Stomach (tissue), 8 donors: ENCODE measurements at regions not wholly inside any gene's neighbourhood (a gene's known extent, or its start where the extent isn't known, plus 50 kb on each side); places are given as distances from the start of the nearest gene placed in this dataset.

ENCODE experiments used
- DNase-seq, 2 donors: peaks; one replicate each; pipeline versions ENCODE4 v3.0.0 to v3.0.0-alpha.2; 2013 to 2019
- H3K27ac ChIP-seq, 5 donors: fragments of 200-600 bp in 4 of 5; sonication (generic) in 4 of 5; one replicate each; pipeline ENCODE4 v1.5.1; 2013 to 2019; ENCODE audit warnings: mild to moderate bottlenecking in 1 of 5, moderate library complexity in 1 of 5
- H3K27me3 ChIP-seq, 3 donors: fragments of 200-600 bp; sonication (generic); one replicate each; pipeline ENCODE4 v1.5.1; 2017 to 2019; ENCODE audit warnings: mixed run types in 1 of 3
- H3K36me3 ChIP-seq, 4 donors: fragments of 200-600 bp; sonication (generic); 1 replicate in 3 of 4; 2 replicates in 1 of 4; pipeline ENCODE4 v1.5.1; 2016 to 2019
- H3K4me1 ChIP-seq, 4 donors: fragments of 200-600 bp; sonication (generic); one replicate each; pipeline ENCODE4 v1.5.1; 2016 to 2019
- H3K4me3 ChIP-seq, 4 donors: fragments of 200-600 bp; sonication (generic) in 3 of 4; one replicate each; pipeline ENCODE4 v1.5.1; 2016 to 2019; ENCODE audit warnings: mild to moderate bottlenecking in 1 of 4
- H3K9me3 ChIP-seq, 4 donors: fragments of 200-600 bp; sonication (generic); one replicate each; pipeline ENCODE4 v1.5.1; 2016 to 2019
- CTCF ChIP-seq, 7 experiments: fragments of 450-650 bp in 4 of 7; fragments of 200-600 bp in 3 of 7; sonication (generic) in 3 of 7; IDR thresholded peaks; one replicate each; pipeline ENCODE4 v1.5.1; 2016 to 2019; ENCODE audit warnings: antibody characterized with exemption in 7 of 7, control low read depth in 2 of 7, mild to moderate bottlenecking in 1 of 7
- EP300 ChIP-seq: sonication (generic); formaldehyde crosslinking; IDR thresholded peaks from one replicate; pipeline ENCODE4 v1.6.1; 2017; ENCODE audit warnings: antibody characterized with exemption
- POLR2A ChIP-seq, 4 donors: fragments of 450-650 bp; IDR thresholded peaks; one replicate each; pipeline ENCODE4 v1.6.1; 2016; ENCODE audit warnings: antibody characterized with exemption in 4 of 4, control low read depth in 2 of 4, mild to moderate bottlenecking in 1 of 4, moderate library complexity in 1 of 4
- POLR2AphosphoS5 ChIP-seq, 3 donors: sonication (generic); formaldehyde crosslinking; IDR thresholded peaks; one replicate each; pipeline ENCODE4 v1.6.1; 2016; ENCODE audit warnings: antibody characterized with exemption in 3 of 3
- WGBS, 5 donors: extraction: QIAGEN DNeasy Blood & Tissue Kit in 3 of 5; methylation state at CpG; one replicate each; pipeline versions ENCODE4 v1.1.5 to v1.1.7; 2013 to 2018; 5-methylcytosine and 5-hydroxymethylcytosine counted together
- intact Hi-C: fragments of 100-400 bp; cut with DNase I; formaldehyde crosslinking; loops from one replicate; pipeline ENCODE4 v1.15.1; 2023; ENCODE audit warnings: low total_unique reads
- donor health status: healthy with polysubstance abuse.
- donor health status: Bipolar disorder and iron deficiency.
- donor health status: healthy.

- TF ChIP-seq POLR2AphosphoS5 (IDR thresholded peaks at IDR 0.05) = no peak
- TF ChIP-seq POLR2A (IDR thresholded peaks at IDR 0.05) = no peak
- TF ChIP-seq CTCF (IDR thresholded peaks at IDR 0.05) = no peak
- TF ChIP-seq EP300 = no peak
- Histone ChIP-seq H3K27ac (no peak overlapping the region), H3K4me1 (peaks cover 5 to 36% (median 12%) of the 10 kb centered on the region in 4 donors), H3K4me3 (no peak overlapping the region), H3K27me3 (peaks cover 0 to 3% (median 0%) of the 10 kb centered on the region in 3 donors), H3K9me3 (no peaks in the 10 kb centered on the region), H3K36me3 (no peaks in the 10 kb centered on the region)
- 40 to 68% (median 55%) methylated on average over 3 of the region's 3 CpGs for WGBS, 5 donors
- intact Hi-C loops = no loop called here
- no peak for DNase-seq
Measured at GRCh38 chr19:31961667-31962066, 383.7 kb upstream of the ZNF507 start.

- Histone ChIP-seq H3K9me3 (no peaks in the 10 kb centered on the region), H3K36me3 (no peaks in the 10 kb centered on the region), H3K27ac (no peak overlapping the region), H3K4me1 (peaks cover 5 to 32% (median 12%) of the 10 kb centered on the region in 4 donors), H3K4me3 (no peak overlapping the region), H3K27me3 (peaks cover 0 to 3% (median 0%) of the 10 kb centered on the region in 3 donors)
- intact Hi-C loops = no loop called here
- peak in 1 of 2 donors; percentile 61 for DNase-seq
- 14 to 19% (median 16%) methylated on average over 5 of the region's 5 CpGs for WGBS, 5 donors
- TF ChIP-seq POLR2A (IDR thresholded peaks at IDR 0.05) (no peak), POLR2AphosphoS5 (IDR thresholded peaks at IDR 0.05) (no peak), EP300 (no peak), CTCF (IDR thresholded peaks at IDR 0.05) (no peak)
Measured at GRCh38 chr19:31962561-31962996, 382.8 kb upstream of the ZNF507 start.

- Histone ChIP-seq H3K4me1 (peaks cover 5 to 29% (median 12%) of the 10 kb centered on the region in 4 donors), H3K27ac (no peak overlapping the region), H3K9me3 (no peaks in the 10 kb centered on the region), H3K27me3 (peaks cover 0 to 3% (median 0%) of the 10 kb centered on the region in 3 donors), H3K4me3 (no peak overlapping the region), H3K36me3 (no peaks in the 10 kb centered on the region)
- intact Hi-C loops = no loop called here
- WGBS, 5 donors = 83 to 95% (median 88%) methylated on average over 4 of the region's 4 CpGs
- DNase-seq = no peak
- TF ChIP-seq EP300 (no peak), POLR2A (IDR thresholded peaks at IDR 0.05) (no peak), POLR2AphosphoS5 (IDR thresholded peaks at IDR 0.05) (no peak), CTCF (IDR thresholded peaks at IDR 0.05) (no peak)
Measured at GRCh38 chr19:31963746-31964145, 381.7 kb upstream of the ZNF507 start.

GRCh38 chr19:31969016-31969415 lies 376.4 kb upstream of the ZNF507 start:
- WGBS, 5 donors = 47 to 71% (median 64%) methylated on average over 5 of the region's 5 CpGs
- peaks cover 0 to 6% (median 0%) of the 10 kb centered on the region in 3 donors for H3K27me3 ChIP-seq
- TF ChIP-seq CTCF (IDR thresholded peaks at IDR 0.05) (no peak), POLR2AphosphoS5 (IDR thresholded peaks at IDR 0.05) (no peak), EP300 (no peak), POLR2A (IDR thresholded peaks at IDR 0.05) (no peak)

More at GRCh38 chr19:31969016-31969415, 376.4 kb upstream of the ZNF507 start:
- H3K27ac ChIP-seq = no peak overlapping the region
- intact Hi-C loops = no loop called here
- H3K4me3 ChIP-seq = no peak overlapping the region
- no peaks in the 10 kb centered on the region for H3K36me3 ChIP-seq
- peaks cover 0 to 21% (median 0%) of the 10 kb centered on the region in 4 donors for H3K4me1 ChIP-seq
- no peaks in the 10 kb centered on the region for H3K9me3 ChIP-seq
- peak in 1 of 2 donors; percentile 24 for DNase-seq
